NCI-H2227 (cell line): ENCODE measurements at regions not wholly inside any gene's neighbourhood (a gene's known extent, or its start where the extent isn't known, plus 50 kb on each side); places are given as distances from the start of the nearest gene placed in this dataset.
"Not testable (repeated sequence)": the region's sequence is repeated elsewhere in the genome, so short reads cannot be mapped to it uniquely, and the experiment has no call there.

ENCODE experiments used
- DNase-seq: peaks from one replicate; lab custom pipeline; 2025; ENCODE audit not compliant: unreplicated experiment; lab: John Stamatoyannopoulos, UW

DNA sequence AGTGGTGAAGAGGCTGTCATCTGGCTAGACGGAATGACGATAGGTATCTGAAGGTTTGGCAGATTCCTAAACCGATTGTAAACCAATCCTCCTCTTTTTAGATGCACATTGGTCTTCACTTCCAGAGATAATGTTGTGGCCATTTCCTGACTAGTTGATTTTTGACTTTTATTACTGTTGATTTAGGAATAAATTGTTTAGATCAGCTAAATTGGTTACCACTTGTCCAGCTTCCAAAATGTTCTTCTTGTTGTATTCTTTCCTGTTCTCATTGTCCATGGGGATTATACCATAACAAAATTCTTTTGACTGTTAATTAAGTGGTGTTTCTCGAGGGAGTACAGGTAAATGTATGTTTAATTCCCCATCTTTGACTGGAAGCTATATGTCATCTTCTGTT, 119.7 kb downstream of the MACROH2A1 start:
- no peak for DNase-seq

DNA sequence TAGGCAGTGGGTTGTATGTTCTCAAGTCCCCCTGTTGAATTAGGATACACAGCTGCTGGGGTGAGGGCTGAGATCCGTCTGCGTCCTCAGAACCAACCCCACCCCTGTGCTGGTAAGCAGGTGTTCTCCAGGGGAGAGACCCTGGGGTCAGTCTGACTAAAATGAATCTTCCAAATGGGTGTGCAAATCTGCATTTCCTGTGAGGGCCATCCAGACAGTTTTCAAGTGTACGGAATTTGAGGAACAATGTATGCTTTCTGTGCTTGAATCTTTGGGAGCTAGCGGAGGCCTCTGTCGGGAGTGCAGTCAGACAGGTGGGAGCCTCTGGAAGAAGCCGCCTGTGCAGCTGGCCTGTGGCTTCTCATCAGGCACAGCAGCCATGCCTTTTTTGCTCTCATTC, 122.9 kb downstream of the MACROH2A1 start:
- DNase-seq, result no peak

DNA sequence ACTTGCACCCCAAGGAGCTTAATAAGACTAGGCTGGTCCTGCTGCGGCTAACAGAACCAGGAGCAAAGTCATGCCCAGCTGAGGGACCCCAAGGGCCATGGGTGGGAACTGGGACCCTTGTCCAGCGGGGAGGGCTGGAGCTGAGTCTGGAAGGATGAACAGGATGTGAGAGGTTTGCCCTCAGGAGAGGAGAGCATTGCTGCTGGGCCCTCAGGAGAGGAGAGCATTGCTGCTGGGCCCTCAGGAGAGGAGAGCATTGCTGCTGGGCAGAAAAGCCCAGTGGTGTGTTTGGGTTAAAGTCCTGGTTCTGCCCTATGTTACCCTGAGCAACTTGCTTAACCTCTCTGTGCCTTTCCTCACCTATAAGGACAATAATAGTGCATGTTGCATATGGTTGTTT, 125.8 kb downstream of the MACROH2A1 start:
- no peak for DNase-seq

DNA sequence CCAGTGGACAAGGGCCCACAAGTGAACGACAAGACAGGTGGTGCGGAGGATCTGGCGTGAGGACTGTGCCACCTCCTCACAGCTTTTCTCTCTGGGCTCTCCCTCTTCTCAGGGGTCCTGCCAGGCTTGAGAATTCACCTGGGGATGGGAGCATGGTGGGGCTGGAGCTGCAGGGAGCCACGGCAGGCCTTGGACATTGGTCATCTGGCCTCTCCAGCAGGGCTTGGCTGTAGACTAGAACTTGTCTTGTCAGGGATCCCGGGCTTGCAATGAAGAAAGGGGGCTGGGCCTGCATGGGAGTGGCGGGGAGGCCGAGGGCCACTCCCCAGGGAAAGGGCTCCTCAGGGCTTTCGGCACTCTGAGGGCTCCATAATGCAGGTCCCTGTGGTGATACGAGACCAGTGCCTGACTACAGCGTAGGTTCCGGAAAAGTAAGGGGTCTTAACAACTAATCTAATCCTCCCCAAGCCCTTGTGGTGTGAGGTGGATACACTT, 126.7 kb downstream of the MACROH2A1 start:
- DNase-seq, result no peak

DNA sequence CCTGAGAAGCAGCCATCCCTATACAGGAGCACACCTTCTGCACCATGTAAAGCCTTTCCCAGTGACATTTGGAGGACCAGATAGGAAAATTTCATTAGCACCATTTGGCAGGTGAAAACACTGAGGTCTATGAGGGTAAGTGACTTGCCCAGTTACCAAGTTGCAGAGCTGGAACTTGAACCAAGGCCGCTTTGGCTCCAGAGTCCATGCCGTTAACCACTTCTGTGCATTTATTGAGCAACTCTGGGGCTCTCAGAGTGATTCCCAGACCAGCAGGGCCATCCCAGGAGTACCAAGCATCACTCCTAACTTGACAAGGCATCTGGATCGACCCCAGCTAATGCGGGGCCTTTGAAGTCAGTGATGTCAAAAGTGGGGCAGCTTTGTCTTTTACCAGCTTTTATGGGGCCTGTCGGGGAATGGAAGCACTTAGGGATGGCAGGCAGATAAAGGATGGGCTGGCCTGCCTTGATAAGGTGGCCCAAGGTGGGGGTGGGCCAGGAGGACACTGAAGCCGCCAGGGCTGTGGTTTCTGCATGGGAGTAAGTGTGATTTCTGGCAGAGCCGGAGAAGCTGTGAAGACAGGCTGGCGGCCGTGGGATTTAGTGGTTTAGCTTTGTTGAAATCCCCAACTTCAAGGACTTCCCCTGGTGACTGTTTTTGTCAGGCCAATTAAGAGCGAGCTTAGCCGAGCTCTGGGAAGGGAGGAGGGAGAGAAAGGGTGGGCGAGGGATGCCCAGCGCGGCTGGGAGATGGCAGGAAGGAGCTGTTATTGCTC, 127.3 kb downstream of the MACROH2A1 start:
- peak; percentile 1 for DNase-seq

DNA sequence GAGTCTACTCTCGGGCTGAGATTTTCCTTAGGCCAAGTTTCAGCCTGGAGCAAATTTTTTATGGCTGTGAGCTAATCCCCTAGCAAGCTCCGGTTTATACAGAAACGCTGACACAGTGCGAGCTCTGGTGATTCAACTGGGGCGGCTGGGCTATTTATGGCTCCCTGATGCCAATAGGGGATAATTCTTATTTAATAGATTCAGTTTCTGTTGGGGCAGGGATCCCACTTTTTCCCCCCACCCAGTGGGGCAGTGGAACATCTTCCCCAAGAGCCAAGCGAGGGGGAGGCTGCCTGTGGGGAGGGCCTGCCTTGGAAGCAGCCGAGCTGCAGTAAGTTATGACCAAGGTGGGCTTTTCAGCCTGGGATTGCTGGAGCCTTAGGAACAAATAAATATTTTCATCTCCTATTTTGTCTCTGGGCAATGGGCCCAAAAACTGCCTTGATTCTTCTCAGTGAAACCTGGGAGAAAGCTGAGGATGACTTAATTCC, 129.1 kb downstream of the MACROH2A1 start:
- no peak for DNase-seq

DNA sequence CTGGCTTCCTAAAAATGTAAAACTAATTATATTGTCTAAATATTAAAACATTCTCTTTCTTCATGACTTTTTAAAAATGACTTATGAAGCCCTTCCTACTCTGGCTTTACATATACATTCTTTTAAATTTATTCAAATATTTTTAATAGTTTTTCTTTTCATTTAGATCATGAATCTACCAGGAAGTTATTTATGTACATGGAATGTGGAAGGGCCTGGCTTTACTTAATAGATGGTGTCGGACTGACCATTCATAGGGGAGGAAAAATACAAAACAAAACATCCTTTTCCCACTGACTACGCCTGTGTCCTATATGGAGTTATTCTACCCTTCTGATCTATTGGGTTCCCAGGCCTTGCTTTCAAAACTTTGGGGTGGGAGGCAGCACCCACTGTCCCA, 129.8 kb downstream of the MACROH2A1 start:
- DNase-seq, result no peak

DNA sequence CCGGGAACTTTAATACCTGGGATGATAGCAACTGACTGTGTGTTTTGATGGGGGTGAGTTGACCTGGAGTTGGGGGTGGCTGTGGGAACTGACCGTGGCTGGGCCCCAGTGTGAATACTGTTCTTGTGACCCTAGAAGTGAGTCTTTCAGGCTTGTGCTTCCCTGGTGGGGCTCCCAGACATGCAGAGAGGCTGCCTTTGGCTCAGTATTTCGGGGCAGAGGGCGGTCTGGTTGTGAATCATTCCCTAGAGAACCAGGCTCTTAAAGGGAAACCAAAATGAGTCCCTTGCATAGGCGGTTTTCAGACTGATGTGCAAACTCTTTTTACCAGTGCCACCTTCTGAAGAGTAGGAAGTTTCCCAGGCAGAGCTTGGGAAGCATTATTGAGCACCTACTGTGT, 132.1 kb downstream of the MACROH2A1 start:
- no peak for DNase-seq

DNA sequence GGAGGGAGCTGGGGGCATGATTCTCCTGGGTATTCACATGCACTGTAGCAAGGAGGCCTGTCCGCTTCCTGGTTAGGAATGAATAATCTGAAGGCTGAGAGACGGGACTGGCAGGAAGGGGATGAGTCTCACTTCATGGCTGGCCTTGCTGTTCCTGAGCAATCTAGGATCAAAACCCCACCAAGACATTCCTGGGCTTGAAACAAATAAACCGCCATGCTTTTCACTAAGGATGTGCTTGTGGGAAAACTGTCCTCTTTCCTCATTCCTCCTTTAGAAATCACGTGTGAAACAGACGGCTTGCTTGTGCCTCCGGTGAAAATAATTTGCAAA, 132.8 kb downstream of the MACROH2A1 start:
- no peak for DNase-seq

DNA sequence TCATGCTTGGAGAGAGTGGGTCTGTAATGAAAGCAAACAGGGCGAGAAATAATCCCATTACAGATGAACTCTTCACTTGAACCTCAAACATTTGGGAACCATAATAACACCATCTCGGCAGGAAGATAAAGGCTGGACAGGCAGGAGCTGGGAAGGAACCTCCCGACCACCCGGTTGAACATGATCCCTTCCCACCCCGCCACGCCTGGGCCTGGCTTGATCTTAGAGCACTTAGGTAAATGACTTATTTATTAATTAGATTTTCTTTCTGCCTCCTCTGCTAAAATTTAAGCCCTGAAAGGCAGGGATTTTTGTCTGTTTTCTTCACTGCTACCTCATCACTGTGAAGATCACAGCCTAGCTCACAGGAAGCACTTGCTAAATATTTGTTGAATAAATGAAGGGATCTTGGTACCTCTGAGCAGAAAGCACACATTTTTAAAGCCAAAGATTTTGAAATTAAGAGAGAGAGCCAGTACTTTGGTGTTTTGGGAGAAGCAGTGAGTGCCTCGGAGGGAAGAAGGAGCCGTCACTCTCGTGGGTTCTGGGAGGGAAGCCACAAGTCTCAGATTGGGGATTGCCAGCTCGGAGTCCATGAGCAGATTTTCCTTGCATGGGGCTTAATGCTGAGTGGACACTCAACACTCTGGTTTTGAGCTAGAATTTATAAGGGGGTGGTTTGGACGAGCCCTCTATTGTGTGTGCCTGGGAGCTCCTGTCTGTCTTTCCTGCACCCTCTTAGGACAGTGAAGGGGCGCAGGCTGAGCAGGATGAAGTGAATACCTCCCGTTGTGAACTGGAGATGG, 133.3 kb downstream of the MACROH2A1 start:
- DNase-seq, result no peak

DNA sequence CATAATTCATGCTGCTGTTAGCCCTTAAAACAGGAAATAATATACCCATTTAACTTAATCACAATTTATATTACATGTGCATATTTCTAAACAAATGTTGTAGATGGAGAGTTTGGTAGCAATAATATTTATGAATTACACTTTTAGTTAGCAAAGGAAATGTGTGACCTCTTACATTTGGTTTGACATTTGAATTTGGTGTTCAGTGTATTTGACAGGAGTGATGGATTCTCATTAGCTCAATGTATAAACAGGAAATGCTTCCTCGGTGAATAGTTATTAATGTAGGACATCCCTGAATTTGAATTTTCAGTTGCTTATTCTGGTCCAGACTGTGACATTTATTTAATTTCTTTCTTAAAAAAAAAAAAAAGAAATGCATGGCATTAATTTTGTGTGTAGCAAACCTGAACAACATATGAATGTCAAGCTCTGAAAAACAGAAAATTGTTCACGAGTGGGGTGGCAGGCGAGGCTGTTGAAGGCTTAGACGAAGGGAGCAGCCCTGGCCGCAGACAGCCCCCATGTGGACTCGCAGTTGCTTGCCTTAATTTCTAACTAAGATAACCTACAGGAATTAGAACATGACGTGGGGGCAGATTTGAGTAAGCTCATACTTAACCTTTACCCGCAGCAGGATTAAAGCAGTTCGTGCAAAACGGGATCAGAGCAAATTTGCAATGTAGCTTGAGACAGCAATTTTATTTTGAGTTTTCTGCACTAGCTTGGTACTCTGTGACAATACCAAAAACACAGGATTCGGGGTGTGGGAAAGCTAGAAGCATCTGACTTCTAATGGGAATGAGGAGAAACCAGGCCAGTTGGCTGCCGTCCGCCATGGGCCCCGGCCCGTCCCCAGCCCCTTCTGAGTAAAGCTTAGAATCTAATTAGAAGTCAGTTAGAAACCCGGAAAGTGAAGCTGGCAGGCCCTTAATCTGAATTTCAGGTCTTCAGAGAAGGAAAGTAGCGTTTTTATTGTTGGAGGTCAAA, 134.3 kb downstream of the MACROH2A1 start:
- no peak for DNase-seq

DNA sequence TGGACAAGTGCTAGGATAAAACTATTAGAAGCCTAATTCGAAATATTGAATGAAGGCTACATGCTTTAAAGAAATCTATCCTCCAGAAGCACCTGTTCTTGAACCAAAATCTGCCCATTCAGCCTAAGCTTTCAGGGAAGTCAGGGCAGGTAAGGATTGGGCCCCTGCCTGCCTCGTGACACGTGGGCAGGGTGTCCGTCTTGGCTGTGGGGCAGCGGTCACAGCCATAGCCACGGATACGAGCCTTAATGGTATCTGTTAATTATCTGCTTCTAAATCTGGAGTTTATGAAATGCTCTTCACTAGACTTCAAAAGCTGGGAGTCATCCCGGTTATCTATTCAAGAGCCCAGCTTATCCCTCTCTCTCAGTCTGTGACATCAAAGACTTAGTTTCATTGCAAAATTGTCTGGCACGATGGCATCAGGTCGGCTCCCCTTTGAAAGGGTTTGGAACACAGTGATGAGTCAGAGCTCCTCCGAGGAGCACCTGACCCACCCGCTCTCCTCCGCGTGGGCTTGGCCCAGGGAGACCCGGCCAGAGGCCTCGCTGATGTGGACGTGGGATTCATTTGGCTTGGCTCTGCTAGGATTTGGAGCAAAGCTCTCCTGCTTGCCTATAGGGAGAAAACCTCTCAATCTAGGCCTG, 135.9 kb downstream of the MACROH2A1 start:
- DNase-seq, result no peak

DNA sequence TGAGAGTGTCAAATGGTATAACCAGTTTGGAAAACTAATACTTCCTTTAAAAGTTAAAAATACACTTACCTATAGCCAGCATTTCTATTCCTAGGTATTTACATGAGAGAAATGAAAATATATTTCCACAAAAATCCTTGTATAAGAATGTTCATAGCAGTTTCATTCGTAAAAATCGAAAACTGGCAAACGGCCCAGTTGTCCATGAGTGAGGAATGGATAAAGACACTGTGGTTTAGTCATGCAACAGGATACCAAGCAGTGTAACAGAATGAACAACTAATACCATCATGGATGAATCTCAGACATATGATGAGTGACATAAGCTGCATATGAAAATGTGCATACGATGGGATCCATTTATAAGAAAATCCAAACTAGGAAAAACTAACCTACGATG, 136.7 kb downstream of the MACROH2A1 start:
- no peak for DNase-seq

DNA sequence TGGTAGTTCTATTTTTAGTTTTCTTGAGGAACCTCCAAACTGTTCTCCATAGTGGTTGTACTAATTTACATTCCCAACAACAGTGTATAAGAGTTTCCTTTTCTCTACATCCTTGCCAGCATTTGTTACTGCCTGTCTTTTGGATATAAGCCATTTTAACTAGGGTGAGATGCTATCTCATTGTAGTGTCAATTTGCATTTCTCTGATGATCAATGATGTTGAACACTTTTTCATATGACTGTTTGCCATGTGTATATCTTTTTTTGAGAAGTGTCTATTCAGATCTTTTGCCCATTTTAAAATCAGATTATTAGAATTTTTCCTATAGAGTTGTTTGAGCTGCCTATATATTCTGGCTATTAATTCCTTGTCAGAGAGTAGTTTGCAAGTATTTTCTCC, 138.9 kb downstream of the MACROH2A1 start:
- DNase-seq, result not testable (repeated sequence)

DNA sequence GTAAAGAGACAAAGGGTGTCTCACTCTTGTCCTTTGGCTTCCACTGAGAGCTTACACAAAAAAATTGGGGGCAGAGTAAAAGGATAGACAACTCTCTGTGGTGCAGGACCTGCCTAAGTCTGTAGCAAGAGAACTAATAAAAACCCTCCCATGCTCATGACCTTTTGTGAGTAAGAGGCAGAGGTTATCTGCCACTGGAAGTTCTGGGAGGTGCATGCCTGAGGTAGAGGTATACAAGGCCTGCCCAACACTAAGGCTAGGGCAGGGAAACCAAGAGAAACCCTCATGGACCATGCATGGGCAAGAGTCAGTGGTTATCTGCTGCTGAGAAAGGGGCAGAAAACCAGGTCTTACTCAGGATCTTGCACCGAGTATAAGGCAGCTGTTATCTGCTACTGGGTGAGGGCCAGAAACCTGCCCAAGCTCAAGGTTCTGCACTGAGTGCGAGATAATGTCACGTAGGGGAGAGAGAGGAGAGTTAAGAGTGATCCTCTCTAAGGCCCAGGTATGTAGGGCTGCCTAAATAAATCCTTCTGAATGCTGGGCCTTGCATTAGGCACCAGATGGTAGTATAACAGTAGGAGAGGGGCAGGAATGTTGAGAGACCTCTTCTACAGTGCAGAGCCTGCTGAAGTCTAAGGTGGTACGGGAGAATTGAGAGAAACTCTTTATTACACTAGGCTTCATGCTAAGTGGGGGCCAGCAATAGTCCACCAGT, 143.4 kb downstream of the MACROH2A1 start:
- no peak for DNase-seq

DNA sequence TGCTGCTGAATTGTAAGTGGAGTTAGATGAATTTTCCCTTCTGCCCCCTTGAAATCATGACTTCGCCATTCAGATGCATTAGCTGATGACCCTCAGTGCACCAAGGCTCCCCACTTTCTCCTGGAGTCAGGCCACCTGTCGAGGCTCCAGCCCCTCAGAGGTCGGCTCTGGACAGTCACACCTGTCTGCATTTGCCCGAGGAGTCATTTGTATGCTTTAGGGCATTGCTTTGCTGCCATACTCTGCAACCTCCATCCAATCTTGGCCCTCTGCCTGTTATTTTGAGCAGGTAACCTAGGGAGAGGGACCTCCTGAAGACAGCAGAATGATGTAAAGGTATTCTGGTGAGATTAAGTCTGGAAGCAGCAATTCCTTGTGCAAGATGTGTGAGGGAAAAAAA, 144.8 kb downstream of the MACROH2A1 start:
- DNase-seq, result no peak

DNA sequence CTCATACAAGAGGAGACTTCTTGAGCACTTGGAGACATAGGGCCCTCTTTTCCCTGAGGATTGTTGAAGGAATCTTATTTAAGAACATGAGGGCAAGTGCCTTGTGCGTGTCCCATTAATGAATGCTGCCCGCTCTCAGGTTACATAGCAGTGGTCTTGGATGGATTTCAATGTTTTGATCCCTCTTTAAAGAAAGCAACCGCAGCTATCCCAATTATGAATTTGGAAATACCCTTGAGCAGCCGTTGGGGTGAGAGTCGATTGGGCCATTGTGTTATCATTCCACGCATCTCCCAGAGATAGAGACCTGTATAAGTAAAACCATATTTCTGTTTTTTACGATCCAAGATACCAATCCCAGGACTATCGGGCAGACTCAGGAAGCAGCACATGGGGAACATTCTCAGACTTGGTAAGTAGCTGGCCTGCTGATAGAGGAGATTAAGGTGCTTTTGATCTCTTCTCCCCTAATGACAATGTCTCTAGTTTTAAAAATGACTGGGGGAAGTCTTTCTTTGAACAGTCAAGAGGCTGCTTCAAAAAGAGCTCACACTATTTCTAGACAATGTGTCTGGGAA, 145.3 kb downstream of the MACROH2A1 start:
- no peak for DNase-seq

DNA sequence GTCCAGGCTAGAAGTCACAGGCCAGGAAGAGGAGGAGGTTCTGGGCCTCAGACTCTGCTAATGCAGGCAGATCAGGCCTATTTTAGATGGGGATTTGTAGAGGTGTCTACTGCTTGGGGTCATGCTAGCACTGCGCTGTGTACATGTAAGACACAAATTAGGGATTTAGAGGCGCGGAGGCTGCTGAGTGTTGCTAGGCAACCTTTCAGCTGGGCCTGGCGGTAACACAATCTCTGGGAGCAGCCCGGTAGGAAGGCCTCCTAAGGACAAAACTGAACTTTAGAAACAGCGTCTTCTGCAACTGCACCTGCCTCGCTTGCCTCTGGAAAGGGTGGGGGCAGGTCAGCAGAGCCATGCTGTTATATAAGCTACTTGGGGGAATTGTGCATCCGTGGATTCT, 147.9 kb downstream of the MACROH2A1 start:
- no peak for DNase-seq

DNA sequence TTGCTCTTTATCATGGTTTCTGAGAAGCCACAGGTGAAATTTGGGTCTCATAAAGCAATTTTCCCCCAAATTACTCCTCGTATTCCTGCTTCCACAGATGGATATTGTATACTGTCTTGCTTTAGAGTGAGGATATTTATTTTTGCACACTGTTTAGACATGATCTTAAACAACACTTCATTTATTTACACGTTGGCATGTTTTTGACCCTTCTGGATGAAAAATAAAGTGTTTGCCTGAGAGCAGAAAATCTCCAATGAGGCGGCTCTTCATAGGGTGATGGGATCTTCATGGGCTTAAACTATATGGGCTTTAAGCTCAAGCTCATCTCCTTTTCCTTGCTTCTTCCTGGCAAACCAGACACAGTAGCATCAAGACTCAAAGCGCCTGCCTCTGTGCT, 148.4 kb downstream of the MACROH2A1 start:
- no peak for DNase-seq

DNA sequence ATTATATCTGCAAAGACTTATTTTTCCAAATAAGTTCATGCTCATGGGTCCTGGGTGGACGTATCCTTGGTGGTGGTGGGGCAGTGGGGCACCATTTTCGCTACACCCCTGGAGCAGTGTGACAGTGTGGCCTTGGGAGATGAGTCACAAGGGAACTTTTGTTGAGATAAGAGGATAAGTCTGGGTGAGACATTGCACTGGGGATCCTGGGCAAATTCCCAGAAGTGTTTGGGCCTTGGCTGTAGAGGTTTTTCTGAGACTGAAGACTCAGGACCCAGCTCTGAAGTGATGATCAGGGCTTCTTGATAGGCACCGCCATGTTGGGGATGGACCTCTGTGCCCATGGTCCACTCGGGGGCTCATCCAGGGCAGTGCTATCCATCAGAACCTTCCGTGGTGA, 149.4 kb downstream of the MACROH2A1 start:
- no peak for DNase-seq
